RWPE1 (cell line): ENCODE measurements at regions not wholly inside any gene's neighbourhood (a gene's known extent, or its start where the extent isn't known, plus 50 kb on each side); places are given as distances from the start of the nearest gene placed in this dataset.
"Not testable (repeated sequence)": the region's sequence is repeated elsewhere in the genome, so short reads cannot be mapped to it uniquely, and the experiment has no call there.

Experiments
- CTCF ChIA-PET: fragments of 350-600 bp; sonication (Branson Sonifier 250); formaldehyde crosslinking; extraction: SDS; loops from one replicate; lab custom pipeline; 2021; lab: Yijun Ruan, JAX
- POLR2A ChIA-PET: fragments of 400-600 bp; formaldehyde crosslinking; extraction: SDS; loops from one replicate; lab custom pipeline; 2020; ENCODE audit warnings: antibody characterized with exemption; ENCODE audit not compliant: low non-redundant PET; lab: Yijun Ruan, JAX
- DNase-seq: peaks from one replicate; pipeline ENCODE4 v3.0.0; 2012; ENCODE audit warnings: low spot score
- H3K27ac ChIP-seq: fragments of 450-650 bp; 2 replicates; pipeline ENCODE4 v1.5.1; 2017
- CTCF ChIP-seq: fragments of 450-650 bp; conservative IDR thresholded peaks from 2 replicates; pipeline ENCODE4 v1.5.1; 2017; ENCODE audit warnings: low read depth, mild to moderate bottlenecking

- ChIA-PET CTCF (no interaction called here), POLR2A (no interaction called here)
- H3K27ac ChIP-seq: no peak overlapping the region
- TF ChIP-seq CTCF: no peak
- no peak for DNase-seq
These were observed 357.2 kb downstream of the CD83 start for GRCh38 chr6:14474816-14475215.

GRCh38 chr6:14475306-14475705 is 357.7 kb downstream of the CD83 start:
- TF ChIP-seq CTCF: no peak
- DNase-seq: no peak
- ChIA-PET POLR2A (no interaction called here), CTCF (no interaction called here)
- H3K27ac ChIP-seq: no peak overlapping the region

- no peak for TF ChIP-seq CTCF
- H3K27ac ChIP-seq: no peak overlapping the region
- POLR2A ChIA-PET: no interaction called here
- CTCF ChIA-PET: interaction anchor here (0.7 kb wide), 1 partner anchor 164 kb away, joined by 3 read pairs; no protein-coding TSS in a partner anchor
- DNase-seq: no peak
These were observed 359.4 kb downstream of the CD83 start for GRCh38 chr6:14476793-14477531.

- ChIA-PET POLR2A (no interaction called here), CTCF (no interaction called here)
- no peak for DNase-seq
- no peak overlapping the region for H3K27ac ChIP-seq
- TF ChIP-seq CTCF: no peak
These were observed 360.0 kb downstream of the CD83 start for GRCh38 chr6:14477559-14477958.

GRCh38 chr6:14478381-14479225 is 361.0 kb downstream of the CD83 start:
- ChIA-PET CTCF (no interaction called here), POLR2A (no interaction called here)
- DNase-seq: no peak
- H3K27ac ChIP-seq: no peak overlapping the region
- TF ChIP-seq CTCF: no peak

GRCh38 chr6:14481946-14482345 is 364.4 kb downstream of the CD83 start:
- DNase-seq, POLR2A ChIA-PET, CTCF ChIA-PET, H3K27ac ChIP-seq: not testable (repeated sequence)

GRCh38 chr6:14487625-14488024 is 370.1 kb downstream of the CD83 start:
- no peak for TF ChIP-seq CTCF
- DNase-seq: no peak
- no peak overlapping the region for H3K27ac ChIP-seq
- CTCF ChIA-PET: no interaction called here
- POLR2A ChIA-PET: no interaction called here
